ENCODE measurements at regions not wholly inside any gene's neighbourhood (a gene's known extent, or its start where the extent isn't known, plus 50 kb on each side); places are given as distances from the start of the nearest gene placed in this dataset.

DNA sequence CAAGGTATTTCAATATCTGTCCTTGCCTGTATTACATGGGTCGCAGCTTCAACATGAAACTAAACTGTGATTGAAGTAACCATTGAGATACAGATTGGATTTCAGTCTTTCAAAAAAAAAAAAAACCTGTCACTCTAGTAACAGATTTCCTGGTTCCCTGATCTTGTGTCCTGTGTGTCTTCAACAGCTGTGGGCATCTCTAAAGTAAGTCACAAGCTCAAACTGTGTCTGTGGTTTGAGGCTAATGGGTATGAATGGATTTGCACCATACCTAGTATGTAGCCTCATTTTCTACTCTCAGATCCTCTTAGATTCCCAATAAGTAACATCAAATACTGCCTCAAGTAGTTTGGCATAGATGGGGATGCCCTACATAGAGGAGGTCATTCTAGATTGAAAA is 300.1 kb downstream of the COG6 start:
- TF ChIP-seq, protein P1, sequence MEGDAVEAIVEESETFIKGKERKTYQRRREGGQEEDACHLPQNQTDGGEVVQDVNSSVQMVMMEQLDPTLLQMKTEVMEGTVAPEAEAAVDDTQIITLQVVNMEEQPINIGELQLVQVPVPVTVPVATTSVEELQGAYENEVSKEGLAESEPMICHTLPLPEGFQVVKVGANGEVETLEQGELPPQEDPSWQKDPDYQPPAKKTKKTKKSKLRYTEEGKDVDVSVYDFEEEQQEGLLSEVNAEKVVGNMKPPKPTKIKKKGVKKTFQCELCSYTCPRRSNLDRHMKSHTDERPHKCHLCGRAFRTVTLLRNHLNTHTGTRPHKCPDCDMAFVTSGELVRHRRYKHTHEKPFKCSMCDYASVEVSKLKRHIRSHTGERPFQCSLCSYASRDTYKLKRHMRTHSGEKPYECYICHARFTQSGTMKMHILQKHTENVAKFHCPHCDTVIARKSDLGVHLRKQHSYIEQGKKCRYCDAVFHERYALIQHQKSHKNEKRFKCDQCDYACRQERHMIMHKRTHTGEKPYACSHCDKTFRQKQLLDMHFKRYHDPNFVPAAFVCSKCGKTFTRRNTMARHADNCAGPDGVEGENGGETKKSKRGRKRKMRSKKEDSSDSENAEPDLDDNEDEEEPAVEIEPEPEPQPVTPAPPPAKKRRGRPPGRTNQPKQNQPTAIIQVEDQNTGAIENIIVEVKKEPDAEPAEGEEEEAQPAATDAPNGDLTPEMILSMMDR (IDR thresholded peaks at IDR 0.05): no peak
- TF ChIP-seq POLR2A (IDR thresholded peaks at IDR 0.05): no peak

Measured in Peyer's patch (tissue), 4 donors.